Daoy (cell line): ENCODE measurements at regions not wholly inside any gene's neighbourhood (a gene's known extent, or its start where the extent isn't known, plus 50 kb on each side); places are given as distances from the start of the nearest gene placed in this dataset.

Experiments
- DNase-seq: peaks from one replicate; pipeline ENCODE4 v3.0.0-alpha.2; 2015; ENCODE audit warnings: low read depth

DNA sequence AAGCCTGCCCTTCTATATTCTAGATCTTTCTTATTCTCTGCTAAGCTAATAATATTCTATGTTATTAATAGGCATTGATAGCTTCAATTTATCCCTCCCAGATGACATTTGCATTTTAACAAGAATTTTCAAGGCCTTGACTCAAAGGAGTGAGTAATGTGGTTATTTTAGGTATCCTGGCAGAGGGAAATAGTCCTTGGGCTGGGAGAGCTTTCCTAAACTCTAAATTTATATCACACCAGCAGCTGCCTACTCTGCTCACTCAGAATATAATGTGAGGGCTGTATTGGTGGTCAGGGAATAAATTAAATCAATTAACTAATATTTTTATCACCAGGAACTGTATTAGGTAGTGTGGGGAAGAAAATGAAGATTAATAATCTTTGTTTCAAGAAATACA, 74.8 kb upstream of the ADAM23 start:
- no peak for DNase-seq

DNA sequence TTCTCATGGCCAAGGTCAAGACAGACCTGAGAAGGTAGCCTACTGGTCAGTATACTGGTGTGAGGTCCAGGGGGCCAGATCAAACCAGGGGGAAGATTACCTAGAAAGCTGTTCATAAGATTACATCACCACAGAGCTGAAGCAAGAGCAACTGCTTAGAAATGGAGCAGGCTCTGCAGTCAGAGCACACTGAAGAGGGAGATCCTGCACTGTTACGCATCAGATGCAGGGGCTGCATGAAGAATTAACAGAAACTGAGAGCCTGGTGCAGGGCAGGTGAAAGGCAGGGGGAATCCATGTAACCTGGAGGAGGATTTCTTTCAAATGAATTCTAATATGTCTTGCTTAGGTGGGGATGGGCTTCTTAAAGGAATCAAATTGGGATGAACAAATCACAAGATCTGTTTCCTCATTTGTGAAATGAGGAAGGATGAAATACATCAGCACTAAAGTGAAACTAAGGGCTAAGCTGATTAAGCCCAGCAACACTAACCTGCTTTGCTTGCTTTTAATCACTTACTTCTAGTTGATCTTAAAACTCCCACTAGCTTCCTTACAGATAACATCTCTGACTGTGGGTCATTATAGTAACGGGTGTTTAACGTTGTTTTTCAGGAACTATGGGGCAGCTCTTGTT, 74.3 kb upstream of the ADAM23 start:
- no peak for DNase-seq

DNA sequence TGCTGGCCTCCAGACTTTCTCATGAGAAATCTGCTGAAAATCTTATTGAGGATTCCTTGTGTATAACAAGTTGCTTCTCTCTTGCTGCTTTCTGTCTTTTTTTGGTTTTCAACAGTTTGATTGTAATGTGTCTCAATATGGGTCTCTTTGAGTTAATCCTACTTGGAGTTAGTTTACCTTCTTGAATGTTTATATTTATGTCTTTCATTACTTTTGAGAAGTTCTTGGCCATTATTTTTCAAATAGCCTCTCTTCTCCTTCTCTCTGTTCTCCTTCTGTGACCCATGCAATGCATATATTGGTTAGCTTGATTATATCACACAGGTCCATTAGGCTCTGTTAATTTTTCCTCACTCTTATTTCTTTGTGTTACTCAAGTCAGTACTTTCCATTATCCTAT, 67.4 kb upstream of the ADAM23 start:
- no peak for DNase-seq

DNA sequence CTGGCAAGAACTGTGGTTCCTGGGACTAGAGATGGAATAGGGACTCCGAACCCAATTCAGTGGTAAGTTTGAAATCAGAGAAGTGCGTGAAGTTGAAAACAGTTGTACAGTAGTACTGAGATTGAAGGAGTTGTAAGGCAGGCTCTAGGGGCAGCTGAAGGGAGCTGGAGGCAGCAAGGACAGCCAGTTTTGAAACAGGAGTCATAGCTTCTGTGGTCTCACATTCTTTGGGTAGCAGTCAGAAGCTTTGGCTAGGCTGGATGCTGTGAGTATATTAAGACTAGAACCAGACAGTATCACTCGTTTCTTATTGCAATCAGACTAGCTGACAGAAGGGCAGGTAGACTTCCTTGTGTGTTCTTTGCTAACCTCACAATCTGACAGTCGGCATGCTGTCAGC, 64.5 kb upstream of the ADAM23 start:
- peak; percentile 10 for DNase-seq

DNA sequence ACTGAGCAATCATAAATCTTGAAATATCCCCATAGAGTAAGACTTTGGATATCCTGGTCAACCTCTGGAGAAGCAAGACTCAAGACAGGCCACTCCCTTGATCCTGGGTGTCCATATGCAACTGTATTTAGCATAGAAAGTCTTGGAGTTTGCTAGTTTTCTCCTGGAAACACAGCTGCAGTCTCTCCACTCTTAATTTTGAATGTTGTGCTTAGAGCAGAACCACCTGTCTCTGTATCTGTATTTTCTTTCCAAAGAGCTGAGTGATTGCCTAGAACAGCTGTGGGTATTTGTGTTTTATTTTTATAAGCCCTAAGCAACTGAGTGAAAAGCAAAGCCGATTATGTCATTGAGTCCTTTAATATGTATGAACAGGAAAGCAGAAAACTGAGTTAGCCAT, 64.1 kb upstream of the ADAM23 start:
- DNase-seq, result no peak

DNA sequence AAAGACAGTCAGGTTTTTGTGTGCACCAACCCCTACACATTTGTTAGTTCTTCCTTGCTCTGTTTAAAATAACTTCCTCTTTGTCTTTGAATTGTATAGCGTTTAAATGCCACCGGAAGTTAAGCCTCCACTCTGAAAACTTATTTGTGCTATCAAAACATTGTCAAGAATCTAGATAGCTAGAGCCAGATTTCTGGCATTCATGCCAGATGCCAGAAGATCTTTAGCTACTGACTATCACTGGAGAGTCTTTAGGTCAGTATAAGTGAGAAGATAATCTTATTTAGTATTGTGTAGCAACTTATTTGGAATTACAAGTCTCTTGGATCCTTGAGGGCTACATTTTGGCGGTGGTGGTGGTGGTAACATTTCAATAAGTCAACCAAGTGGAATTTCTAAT, 63.4 kb upstream of the ADAM23 start:
- DNase-seq, result no peak

DNA sequence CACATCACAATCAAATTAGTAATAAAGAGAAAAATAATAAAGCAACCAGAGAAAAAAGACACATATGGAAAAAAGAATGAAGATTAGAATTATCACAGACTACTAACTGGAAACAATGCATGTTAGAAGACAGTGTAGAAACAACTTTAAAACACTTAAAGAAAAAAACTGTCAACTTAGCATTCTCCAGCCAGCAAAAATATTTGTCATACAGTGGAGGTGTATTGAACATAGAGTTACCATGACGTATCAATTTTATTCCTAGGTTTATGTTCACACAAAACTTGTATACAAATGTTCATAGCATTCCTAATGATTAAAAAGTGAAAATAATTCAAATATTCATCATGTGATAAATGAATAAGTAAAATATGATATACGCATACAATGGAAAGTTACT, 61.5 kb upstream of the ADAM23 start:
- DNase-seq, result no peak

DNA sequence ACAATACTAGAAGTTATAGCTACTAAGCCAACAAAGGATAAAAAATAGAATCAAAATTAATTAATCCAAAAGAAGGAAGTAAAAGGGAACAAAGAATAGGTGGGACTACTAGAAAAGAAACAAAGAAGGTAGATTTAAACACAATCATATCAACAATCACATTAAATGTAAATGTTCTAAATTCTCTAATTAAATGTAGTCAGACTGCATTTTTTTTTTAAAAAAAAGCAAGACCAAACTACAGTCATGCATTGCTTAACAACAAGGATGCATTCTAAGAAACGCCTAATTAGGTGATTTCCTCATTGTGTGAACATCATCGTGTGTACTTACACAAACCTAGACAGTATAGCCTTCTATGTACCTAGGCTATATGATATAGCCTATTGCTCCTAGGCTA, 59.7 kb upstream of the ADAM23 start:
- no peak for DNase-seq

DNA sequence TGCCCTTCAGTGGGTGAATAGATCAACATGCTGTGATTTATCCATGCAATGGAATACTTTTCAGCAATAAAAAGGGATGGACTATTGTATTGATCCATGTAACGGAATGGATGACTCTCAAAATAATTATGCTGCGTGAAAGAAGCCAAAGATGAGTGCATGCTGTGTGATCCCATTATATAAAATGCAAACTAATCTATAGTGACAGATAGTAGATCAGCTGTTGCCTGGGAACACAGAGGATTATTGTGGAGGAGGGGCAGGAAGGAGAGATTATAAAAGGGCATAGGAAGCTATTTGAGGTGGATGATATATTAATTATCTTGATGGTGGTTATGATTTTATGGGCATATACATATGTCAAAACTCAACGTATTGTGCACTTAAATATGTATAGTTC, 55.5 kb upstream of the ADAM23 start:
- no peak for DNase-seq

DNA sequence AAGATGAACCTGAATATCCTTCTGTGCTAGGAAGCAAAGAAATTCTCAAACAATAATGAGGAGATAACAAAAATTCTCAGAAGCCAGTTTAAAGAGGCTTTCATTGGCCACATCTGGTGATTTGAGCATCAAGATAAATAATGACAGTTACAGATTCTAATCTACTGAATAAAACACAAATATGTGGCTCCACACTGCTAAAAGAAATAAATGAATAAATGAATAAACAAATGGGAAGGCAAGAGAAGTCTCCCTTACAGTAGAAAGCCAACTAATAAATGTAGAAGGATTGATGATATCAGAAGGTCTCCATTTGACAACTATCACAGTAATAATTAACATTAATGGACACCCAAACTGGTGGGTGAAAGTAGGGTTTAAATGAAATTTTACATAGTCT, 54.6 kb upstream of the ADAM23 start:
- no peak for DNase-seq

DNA sequence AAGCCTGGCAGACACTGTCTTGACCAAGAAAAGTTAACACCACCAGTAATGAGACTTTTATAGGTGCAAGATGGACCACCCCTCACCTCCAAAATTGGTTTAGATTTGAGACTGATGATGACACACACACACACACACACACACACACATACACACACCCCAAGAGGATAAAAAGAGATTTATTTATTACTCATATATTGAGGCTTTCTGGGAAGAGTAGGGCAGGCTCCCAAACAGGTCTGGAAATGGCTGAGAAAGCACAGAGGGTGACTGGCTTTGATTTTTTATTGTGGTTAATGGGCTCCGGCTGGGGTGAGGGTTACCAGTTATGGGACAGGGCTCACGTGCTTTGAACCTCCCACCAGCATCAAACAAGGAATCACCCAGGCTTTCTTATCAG, 54.2 kb upstream of the ADAM23 start:
- DNase-seq, result no peak

DNA sequence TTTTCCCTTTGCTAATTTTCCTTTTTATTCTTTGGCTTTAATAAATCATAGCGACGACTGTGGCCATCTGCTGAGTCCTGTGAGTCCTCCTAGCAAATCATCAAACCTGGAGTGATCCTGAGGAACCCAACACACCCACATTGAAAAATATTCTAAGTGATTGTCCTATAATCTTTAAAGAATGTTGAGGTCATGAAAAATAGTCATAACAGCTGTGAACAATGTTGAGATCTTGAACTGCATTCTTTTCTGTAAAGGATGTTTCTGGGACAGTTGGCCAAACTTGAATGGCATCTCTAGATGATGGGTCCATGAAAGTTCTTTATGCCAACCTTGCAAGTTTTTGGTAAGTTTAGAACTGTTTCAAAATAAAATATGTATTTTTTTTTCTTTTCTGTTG, 53.2 kb upstream of the ADAM23 start:
- DNase-seq, result no peak

DNA sequence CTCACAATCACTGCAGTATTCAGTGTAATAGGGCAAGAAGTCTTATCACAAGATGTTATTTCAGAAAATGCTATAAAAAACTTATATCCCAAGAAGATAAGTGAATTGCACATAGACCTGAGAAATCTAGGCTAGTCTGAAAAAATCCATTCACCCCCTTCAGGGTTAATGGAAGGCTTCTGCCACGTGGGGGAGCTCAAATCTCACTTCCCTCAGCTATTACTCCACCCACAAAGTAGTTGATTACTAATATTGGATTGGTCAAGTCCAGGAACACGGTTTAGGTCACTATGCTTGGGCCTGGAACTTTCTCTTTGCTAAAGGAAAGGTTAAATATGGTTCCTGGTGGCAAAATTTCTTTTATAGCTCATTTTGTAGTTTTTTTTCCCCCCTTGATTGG, 51.2 kb upstream of the ADAM23 start:
- DNase-seq, result peak; percentile 41
